GM19372 (cell line): ENCODE measurements at regions not wholly inside any gene's neighbourhood (a gene's known extent, or its start where the extent isn't known, plus 50 kb on each side); places are given as distances from the start of the nearest gene placed in this dataset.

ENCODE experiments used
- ATAC-seq: cut with Tn5 transposase; IDR thresholded peaks from one replicate; pipeline ENCODE4 v1.9.1; 2021; ENCODE audit warnings: mild to moderate bottlenecking, low read depth, moderate library complexity; ENCODE audit not compliant: unreplicated experiment

DNA sequence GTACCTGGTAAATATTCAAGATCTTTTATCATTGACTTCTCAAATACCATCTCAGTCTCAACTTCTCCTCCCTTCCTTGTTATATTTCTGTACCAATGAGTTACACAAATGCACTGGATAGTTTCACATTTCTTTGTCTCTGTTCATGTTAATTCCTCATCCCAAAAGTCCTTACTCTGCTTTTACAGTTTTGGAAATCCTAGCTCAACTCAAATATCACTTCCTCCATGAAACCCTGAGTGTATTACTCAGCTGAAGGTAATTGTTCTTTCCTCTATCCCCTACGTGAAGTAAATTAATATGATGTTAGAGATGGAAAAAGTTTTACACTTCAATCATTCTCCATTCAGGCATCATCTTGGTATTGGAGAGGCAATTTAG is 241.5 kb downstream of the TLE4 start:
- ATAC-seq, result no peak

DNA sequence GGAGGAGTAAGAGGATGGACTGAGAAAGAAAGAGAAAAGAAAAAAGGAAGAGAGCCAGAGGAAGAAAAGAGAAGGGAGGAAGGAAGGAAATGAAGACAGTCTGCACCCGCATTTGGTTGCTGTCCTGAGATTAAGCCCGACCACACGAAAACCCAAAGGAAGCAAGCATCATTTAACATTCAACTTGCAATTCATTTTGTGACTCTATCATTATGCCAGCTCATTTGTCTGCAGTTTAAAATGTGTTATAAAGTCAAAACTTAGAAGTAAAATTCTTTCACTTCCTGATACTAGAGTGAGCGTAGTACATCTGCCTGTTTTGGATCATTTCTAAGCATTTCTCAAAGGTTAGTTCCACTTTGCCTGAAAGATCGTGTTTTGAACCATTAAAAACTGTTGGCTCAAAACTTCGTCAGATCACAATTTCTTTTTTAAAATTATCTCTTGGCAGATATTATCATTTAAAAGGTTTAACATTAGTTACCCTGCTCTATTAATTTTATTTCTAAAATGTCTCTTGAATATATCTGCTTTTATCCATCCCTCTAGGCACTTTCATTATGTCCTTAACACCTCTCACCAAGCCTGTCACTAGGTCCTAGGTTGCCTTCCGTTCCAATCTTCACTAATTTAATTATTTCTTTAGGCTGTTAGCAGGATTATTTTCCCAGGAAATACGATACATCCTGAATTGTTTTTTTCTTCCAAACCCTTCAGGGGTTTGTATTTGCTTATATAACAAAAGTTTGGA is 240.9 kb downstream of the TLE4 start:
- peak; percentile 58 for ATAC-seq

DNA sequence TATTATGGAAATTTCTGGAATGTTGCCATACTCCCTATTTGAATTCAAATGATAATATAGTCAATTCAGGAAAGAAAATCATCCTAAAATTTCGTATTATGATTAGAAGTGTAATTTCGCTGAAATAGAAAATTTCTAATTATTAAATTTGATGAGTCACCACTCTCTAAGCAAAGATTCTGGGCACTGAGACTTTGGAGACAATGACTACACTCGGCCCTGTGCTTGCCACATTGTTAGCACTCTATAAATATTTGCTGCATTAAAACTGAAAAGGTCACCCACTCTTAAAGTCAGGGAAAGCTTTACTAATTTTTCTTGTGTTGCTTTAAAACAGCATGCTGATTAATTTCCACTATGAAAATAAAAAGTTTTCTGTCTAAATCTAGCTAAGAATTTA is 240.3 kb downstream of the TLE4 start:
- peak; percentile 14 for ATAC-seq

DNA sequence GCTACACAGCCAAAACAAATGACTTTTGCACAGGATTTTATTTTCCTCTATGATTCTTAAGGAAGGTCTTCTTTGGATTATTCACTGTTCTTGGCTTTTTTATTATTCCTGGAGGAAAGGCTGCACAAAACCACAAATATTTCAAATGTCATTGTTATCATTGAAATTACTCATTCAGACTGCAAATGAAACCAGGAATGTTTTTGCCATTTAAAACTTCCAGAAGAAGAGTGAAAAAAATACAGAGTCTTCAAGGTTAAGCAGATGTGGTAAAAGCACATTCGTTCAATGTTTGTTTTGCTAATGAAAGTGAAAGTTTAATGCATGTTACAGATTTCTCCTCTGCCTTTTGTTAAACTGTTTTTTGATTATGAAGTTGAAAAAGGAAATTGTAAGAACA is 238.2 kb downstream of the TLE4 start:
- no peak for ATAC-seq

DNA sequence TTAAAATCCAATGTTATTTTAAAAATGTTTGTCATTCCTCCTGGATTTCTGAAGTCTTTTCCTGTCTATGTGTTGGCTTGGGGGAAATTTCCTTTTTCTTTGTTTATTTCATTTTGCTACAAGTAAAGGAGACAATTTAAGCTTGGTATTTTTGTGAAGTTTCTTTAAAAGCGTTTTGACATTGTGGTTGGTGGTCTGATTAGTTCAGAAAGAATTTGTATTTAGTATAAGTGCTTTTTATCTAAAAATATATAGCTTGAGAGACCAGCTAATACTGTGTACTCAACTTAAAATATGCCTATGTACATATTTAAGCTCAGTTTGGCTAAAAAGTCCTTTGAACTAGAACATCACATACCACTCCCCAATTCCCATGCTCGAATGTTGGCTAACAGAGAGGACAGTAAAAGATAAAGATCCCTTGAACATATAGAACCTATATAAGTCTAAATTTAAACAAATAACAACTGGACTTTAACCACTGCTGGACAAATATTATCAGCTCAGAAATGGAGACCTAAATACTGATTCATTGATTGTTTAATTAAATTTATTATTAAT is 237.6 kb downstream of the TLE4 start:
- no peak for ATAC-seq

DNA sequence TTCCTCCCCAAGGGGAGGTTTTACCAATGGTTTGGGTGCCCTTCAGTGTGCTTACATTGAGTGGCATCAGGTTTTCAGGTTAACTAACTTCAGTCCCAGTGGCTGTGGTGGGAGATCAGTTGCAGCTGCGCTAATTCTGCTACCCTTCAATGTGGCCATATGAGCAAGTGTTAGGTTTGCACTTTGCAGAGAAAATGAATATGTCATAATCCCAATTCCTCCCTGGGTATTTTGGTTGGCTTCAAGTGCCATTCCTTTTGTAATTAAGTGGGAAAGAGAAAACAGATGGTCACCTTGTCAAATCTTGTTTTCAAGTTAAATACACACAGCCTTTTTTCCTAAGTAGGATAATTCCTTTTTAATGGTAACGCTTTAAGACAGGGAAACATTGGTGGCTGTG is 236.2 kb downstream of the TLE4 start:
- ATAC-seq, result no peak

DNA sequence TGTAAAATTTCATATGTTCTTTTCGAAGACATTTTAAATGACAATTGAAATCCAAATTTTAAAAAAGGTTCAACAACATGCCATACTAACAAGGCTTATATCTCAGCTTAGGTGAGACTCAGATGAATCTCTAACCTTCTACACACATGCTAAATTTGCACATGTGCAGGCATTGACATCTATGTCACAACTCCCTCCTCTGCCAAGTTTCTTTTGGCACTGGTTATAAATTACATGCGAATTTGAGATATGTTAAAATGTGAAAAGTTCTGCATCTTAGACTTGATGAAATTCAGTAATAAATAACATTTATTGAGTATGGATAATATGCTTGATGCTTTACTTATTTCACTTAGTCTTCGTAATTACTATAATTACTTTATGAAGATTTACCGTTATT is 234.3 kb downstream of the TLE4 start:
- no peak for ATAC-seq

DNA sequence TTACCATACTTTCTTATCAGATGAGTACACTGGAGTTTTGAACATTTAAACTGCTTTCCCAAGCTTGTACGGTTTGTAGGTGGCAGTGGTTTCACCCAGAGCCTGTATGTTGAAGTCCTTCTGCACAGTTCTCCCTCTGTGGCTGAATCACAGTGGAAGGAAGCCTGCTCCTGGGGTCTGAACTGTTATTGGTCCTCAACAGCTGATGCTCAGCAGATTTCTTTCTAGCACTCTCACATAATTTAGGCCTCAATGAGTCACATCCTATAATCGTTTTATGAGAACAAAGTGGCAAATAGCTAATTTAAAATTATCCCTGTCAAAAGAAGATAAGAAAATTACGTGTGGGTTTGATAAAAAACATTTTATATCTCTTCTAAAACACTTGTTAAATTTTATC is 229.7 kb downstream of the TLE4 start:
- no peak for ATAC-seq

DNA sequence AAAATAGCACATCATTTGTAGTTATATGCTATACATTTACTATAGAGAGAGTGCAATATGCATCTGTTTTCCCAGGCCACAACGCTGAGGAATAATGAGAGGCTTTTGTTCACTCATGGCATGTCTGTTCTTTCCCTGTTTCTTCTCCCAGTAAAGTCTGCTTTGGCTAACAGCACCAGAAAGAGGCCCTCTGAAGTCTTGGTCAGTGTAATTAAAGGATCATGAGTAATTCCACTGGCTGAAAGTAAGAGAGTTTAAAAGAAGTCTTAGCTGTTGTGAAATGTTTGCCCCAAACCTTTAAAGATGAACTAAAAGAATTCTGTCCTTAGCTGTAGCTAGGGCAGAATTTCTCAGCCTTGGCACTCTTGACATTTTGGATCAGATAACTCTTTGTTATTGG is 228.8 kb downstream of the TLE4 start:
- ATAC-seq, result no peak

DNA sequence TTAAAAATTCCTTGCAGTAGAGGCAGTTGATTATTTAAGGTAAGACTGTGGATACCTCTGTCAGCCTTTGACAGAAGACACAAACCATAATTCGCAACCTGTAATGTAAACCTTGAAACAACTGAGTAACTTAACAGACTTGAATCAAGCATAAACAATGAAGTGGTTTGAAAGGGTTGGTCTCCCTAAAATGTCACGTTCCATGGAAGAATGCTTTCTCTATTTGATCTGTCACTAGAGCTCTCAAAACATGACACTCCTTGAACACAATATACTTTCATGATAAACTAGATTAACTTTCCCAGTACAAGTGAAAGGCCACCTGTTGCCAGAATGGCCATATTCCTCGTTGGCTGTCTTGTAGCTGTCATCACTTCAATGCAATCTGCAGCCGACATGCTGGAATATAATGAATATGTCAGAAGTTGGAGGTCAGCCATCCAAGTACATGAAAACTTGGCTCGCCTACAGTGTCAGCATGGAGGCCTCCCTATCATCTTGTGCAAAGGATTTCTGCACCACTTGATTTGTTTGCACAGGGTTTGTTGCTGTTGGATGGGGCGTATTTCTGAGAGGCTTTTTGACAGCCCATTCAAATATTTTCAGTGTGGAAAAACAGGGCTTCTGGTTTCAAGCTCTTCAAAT is 228.0 kb downstream of the TLE4 start:
- ATAC-seq, result no peak

DNA sequence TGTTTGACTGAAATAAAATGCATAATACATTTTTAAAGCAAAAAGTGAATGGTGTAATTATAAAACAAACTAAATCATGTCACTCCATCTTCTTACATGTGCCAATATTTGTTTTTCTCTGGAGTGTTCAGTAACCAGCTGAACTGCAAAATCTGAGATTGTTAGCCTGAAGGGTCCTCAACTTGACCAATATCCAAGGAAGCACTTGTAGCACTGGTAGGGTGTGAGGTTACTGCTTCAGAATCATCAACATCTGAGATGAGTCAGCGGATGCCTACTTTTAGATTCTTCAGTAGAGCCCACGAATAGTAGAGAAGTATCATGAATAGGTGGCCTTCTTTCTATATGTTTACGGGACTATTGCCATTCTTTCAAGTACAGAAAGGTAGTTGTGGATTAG is 226.7 kb downstream of the TLE4 start:
- ATAC-seq, result no peak

DNA sequence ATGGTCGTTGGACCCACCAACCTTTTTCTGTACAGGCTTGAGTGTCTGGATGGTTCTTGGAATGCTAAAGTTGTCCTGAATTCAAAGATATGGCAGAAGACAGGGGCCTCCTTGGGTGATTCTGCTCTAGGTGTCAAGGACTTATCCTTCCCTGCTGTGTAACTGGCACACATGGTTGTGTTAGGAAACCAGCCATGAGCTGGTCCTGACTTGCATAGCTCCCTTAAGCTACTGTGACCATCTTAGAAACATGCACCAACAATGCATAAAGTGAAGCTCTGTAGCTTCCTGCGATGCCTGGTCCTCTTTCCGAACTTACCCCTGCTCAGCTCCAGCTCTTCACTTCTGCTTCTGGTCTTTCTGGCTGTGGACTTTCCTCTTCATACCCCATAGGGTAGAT is 224.6 kb downstream of the TLE4 start:
- no peak for ATAC-seq

DNA sequence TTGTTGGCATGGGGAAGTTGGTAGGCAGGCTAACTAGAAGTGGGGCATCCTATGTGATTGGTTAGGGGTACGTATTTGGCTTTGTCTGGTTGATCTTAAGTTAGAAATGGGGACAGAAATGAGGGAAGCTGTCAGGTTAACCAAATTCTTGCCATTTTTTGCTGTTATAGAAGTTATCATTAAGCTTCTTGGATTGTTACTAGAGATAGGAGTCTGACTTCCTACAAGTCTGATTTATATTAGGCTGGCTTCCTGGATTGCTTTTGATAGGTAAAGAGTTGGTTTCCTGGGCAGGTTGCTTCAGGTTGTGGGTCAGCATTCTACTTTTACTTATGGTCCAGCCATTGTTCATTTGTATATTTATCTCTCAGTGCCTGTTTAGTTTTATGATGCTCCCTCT is 216.9 kb downstream of the TLE4 start:
- no peak for ATAC-seq

DNA sequence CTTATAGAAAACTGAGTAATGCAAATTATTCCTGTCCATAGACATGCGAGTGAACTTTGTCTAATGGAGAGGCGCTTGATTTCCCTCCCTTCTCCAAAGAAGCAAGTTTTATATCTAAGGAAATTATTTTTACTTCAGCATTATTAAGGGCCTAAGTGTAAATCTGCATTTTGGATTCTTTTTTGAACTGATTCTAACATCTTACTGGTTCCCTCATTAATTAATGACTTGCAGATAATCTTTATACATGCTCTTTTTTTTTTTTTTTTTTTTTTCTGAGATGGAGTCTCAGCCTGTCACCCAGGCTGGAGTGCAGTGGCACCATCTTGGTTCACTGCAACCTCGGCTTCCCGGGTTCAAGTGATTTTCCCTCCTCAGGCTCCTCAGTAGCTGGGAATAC is 209.5 kb downstream of the TLE4 start:
- no peak for ATAC-seq

DNA sequence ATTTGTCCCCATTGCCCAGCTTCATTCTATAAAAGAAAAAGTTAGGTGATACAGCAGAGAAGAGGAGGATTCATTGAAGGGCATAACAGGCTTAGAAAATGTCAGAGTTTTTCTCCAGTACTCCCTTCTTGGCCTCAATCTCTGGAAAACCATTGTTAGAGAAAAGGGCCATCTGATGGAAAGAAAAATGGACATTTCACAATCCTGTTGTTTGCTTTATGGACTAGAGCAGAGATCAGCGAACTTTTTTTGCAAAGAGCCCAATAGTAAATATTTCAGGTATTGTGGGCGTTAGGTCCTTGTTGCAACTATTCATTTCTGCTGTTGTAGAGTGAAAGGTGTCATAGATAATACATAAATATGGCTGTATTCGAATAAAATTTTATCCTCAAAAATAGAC is 208.8 kb downstream of the TLE4 start:
- ATAC-seq, result no peak

DNA sequence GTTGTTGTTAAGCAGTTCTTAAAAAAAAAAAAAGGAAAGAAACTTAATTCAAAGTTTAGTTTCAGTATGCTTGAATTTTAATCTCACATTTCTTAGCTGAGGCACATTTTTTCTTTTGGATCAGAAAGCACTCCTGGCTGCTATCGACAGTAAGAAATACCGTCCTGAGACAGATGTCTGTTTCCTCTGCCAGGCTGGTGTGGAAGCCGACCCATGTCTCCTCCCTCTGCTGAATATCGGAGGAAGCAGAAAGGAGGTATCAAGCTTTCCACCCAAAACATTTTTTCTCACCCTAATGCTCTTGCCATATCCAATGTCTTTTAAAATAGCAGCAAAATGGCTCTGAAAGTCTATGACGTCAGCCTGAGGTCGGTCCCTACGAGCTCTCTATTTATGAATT is 208.1 kb downstream of the TLE4 start:
- no peak for ATAC-seq

DNA sequence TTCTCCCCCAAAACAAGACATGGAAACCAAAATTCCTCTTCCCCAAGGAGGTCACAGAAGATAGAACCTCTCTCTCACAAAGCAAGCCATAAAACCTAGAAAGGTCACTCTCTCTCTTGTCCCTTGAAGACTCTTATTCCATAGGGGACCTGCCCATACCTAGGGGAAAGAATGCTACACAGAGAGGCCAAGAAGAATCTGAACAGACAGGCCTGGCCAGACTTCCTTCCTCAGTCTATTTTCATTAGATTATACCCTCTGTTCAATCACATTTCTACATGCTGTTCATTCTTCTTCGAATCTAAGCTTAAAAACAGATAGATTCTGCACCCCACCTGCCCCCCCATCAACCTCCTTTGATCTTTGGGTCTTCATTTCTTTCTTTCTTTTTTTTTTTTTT is 206.8 kb downstream of the TLE4 start:
- no peak for ATAC-seq

DNA sequence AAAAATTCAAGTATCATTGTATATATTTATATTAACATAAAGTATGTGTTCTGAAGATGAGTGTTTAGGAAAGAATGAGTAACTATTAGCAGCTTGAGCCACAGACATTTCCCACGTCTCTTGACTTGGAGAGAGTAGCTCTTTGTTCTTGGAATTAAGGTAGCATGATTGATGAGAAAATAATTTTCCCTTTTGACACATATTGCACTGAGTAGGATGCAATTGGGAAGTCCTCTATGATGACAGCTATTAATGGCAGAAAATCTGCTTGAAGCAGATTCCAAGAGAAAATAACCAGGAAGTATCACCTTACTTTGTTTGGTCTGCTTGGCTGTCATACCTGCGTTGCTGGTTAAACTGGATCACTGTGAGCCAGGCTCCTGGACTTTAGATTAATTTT is 204.8 kb downstream of the TLE4 start:
- ATAC-seq, result no peak
